ENCODE measurements at regions not wholly inside any gene's neighbourhood (a gene's known extent, or its start where the extent isn't known, plus 50 kb on each side); places are given as distances from the start of the nearest gene placed in this dataset.

DNA sequence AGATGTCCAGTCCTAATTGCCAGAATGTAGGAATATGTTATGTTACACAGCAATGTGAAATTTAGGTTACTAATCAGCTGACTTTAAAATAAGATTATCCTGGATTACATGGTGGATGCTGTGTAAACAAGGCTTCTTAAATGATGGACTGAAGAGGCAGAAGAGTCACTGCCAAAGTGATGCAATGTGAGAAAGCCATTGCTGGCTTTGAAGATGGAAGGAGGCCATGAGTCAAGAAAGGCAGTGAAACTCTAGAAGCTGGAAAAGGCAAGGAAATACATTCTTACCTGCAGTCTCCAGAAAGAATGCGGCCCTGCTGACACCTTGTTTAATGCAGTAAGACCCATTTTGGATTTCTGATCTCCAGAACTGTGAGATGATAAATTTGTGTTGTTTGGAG is 179.1 kb upstream of the ZPLD1 start:
- CTCF ChIA-PET = no interaction called here
- DNase-seq (ENCODE audit: low read depth, low spot score) (no peak), ATAC-seq (no peak)
- intact Hi-C loops (cut with micrococcal nuclease) = no loop called here
- Histone ChIP-seq H3K4me3 (replicated peaks in 1 of 2; ENCODE audit: low read depth in 1 of 2, low read length in 2 of 2) (no peak overlapping the region), H2AFZ (ENCODE audit: low read depth, low read length, poor library complexity, severe bottlenecking) (no peak overlapping the region), H3K79me2 (ENCODE audit: insufficient read depth, low read length) (no peaks in the 10 kb centered on the region), H3K9ac (ENCODE audit: low read length) (no peak overlapping the region), H3K9me2 (ENCODE audit: insufficient read depth) (no peaks in the 10 kb centered on the region), H3K9me3 (ENCODE audit: control insufficient read depth in 1 of 2, insufficient read depth in 1 of 2, low read depth in 1 of 2, low read length in 2 of 2) (no peaks in the 10 kb centered on the region), H3K4me2 (ENCODE audit: low read length) (no peak overlapping the region), H3K27ac (ENCODE audit: low read depth, low read length) (no peak overlapping the region), H3K4me1 (ENCODE audit: control insufficient read depth in 1 of 2, insufficient read depth in 2 of 2, low read length in 2 of 2) (no peaks in the 10 kb centered on the region), H4K20me1 (ENCODE audit: insufficient read depth) (no peaks in the 10 kb centered on the region), H3K36me3 (ENCODE audit: control insufficient read depth in 1 of 2, insufficient read depth in 2 of 2, low read length in 2 of 2) (no peaks in the 10 kb centered on the region), H3K27me3 (ENCODE audit: insufficient read depth, low read length) (no peaks in the 10 kb centered on the region)
- TF ChIP-seq YY1 (IDR thresholded peaks at IDR 0.05; ENCODE audit: extremely low read depth, insufficient replicate concordance, low read depth, low read length) (no peak), TCF7L2 (IDR thresholded peaks at IDR 0.05; ENCODE audit: borderline replicate concordance, extremely low read depth, insufficient read depth, insufficient read length) (no peak), FOSL1 (IDR thresholded peaks at IDR 0.05; ENCODE audit: low read depth) (no peak), ZFX (IDR thresholded peaks at IDR 0.05) (no peak), CBX3 (IDR thresholded peaks at IDR 0.05; ENCODE audit: low read depth) (no peak), EZH2phosphoT487 (IDR thresholded peaks at IDR 0.05; ENCODE audit: borderline replicate concordance) (no peak), SRF (IDR thresholded peaks at IDR 0.05; ENCODE audit: low read depth) (no peak)
- TF ChIP-seq, protein P1, sequence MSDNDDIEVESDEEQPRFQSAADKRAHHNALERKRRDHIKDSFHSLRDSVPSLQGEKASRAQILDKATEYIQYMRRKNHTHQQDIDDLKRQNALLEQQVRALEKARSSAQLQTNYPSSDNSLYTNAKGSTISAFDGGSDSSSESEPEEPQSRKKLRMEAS (IDR thresholded peaks at IDR 0.05) = no peak
- TF ChIP-seq, protein P2, sequence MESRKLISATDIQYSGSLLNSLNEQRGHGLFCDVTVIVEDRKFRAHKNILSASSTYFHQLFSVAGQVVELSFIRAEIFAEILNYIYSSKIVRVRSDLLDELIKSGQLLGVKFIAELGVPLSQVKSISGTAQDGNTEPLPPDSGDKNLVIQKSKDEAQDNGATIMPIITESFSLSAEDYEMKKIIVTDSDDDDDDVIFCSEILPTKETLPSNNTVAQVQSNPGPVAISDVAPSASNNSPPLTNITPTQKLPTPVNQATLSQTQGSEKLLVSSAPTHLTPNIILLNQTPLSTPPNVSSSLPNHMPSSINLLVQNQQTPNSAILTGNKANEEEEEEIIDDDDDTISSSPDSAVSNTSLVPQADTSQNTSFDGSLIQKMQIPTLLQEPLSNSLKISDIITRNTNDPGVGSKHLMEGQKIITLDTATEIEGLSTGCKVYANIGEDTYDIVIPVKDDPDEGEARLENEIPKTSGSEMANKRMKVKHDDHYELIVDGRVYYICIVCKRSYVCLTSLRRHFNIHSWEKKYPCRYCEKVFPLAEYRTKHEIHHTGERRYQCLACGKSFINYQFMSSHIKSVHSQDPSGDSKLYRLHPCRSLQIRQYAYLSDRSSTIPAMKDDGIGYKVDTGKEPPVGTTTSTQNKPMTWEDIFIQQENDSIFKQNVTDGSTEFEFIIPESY (IDR thresholded peaks at IDR 0.05; ENCODE audit: extremely low read depth, insufficient replicate concordance, low read length) = no peak
- TF ChIP-seq, protein P3, sequence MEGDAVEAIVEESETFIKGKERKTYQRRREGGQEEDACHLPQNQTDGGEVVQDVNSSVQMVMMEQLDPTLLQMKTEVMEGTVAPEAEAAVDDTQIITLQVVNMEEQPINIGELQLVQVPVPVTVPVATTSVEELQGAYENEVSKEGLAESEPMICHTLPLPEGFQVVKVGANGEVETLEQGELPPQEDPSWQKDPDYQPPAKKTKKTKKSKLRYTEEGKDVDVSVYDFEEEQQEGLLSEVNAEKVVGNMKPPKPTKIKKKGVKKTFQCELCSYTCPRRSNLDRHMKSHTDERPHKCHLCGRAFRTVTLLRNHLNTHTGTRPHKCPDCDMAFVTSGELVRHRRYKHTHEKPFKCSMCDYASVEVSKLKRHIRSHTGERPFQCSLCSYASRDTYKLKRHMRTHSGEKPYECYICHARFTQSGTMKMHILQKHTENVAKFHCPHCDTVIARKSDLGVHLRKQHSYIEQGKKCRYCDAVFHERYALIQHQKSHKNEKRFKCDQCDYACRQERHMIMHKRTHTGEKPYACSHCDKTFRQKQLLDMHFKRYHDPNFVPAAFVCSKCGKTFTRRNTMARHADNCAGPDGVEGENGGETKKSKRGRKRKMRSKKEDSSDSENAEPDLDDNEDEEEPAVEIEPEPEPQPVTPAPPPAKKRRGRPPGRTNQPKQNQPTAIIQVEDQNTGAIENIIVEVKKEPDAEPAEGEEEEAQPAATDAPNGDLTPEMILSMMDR (IDR thresholded peaks at IDR 0.05 in 2 of 3, conservative IDR thresholded peaks at IDR 0.05 in 1 of 3; ENCODE audit: borderline replicate concordance in 1 of 3, insufficient read depth in 1 of 3, low read depth in 2 of 3, low read length in 2 of 3) = no peak
- TF ChIP-seq, protein P4, sequence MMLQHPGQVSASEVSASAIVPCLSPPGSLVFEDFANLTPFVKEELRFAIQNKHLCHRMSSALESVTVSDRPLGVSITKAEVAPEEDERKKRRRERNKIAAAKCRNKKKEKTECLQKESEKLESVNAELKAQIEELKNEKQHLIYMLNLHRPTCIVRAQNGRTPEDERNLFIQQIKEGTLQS (IDR thresholded peaks at IDR 0.05) = no peak
- POLR2A ChIA-PET = no interaction called here
- no TSS peak for BruUV-seq (replicated peaks)
- RAD21 ChIA-PET (ENCODE audit: low non-redundant PET in 1 of 2, low total read pairs in 2 of 2, uncharacterized antibody in 2 of 2, unreplicated experiment in 2 of 2) = no interaction called here

All from HCT116 (cell line).